ENCODE measurements at regions not wholly inside any gene's neighbourhood (a gene's known extent, or its start where the extent isn't known, plus 50 kb on each side); places are given as distances from the start of the nearest gene placed in this dataset.

DNA sequence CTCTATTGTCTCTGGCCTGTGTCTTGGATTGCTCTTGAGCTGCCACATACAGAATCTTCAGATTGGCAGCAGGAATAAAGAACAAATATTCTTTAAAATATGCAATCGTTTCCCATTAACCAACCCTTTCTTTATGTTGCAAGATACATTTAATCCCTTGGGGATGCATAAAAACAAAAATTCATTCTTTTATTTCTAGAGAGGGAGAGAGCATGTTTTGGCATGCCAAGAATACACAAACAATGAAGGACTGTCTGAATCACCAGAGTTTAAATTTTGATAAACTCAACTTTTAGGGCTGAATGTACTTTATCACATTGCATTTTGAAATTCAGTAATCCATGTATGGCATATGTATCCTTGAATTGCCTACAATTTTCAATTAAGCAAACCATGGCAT lies 154.3 kb upstream of the SEMA3D start:
- TF ChIP-seq CTCF (IDR thresholded peaks at IDR 0.05) (no peak), POLR2A (IDR thresholded peaks at IDR 0.05) (no peak)
